ENCODE measurements at regions not wholly inside any gene's neighbourhood (a gene's known extent, or its start where the extent isn't known, plus 50 kb on each side); places are given as distances from the start of the nearest gene placed in this dataset.
A peak's percentile ranks its signal among the peaks of the same experiment; 100 is the strongest.
"Not testable (repeated sequence)": the region's sequence is repeated elsewhere in the genome, so short reads cannot be mapped to it uniquely, and the experiment has no call there.

DNA sequence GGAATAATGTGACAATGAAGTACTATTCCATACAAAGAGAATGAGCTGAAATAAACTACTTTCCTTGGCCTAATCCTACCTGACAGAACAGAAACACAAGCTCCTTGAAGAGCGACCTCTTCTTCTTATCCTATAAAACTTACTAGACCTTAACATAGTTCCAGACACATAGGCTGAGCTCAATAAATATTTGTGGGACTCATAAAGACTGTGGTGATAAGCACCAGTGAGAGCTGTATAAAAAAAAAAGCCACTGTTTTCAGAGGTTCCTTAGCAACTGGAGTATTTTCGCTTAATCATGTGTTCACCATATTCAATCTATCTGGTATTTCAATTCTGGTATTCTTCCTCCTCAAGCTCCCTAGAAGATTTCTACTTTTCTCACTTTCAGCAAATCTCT is 1129.6 kb downstream of the STPG2 start:
- DNase-seq (ENCODE audit: insufficient read length, low spot score) = no peak
- no peak for FAIRE-seq

DNA sequence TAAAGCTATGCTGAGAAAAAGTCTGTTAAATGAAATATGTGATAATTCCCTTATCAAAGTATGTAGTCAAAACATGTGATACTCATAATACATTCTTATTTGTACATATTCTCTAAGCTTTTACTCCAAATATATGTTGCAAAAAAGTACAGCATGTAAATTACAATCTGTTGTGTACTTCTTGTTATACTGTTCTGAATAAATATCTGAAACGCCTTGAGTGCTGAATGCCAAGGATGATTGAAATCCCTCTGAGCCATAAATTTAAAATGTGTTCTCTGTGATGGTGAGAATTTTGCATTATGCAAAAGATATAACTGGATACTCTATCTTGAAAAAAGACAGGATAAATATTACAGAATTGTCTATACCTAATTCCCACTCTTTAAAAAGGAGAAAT is 1128.0 kb downstream of the STPG2 start:
- no peak for DNase-seq (ENCODE audit: insufficient read length, low spot score)
- no peak for FAIRE-seq
- TF ChIP-seq, protein P1, sequence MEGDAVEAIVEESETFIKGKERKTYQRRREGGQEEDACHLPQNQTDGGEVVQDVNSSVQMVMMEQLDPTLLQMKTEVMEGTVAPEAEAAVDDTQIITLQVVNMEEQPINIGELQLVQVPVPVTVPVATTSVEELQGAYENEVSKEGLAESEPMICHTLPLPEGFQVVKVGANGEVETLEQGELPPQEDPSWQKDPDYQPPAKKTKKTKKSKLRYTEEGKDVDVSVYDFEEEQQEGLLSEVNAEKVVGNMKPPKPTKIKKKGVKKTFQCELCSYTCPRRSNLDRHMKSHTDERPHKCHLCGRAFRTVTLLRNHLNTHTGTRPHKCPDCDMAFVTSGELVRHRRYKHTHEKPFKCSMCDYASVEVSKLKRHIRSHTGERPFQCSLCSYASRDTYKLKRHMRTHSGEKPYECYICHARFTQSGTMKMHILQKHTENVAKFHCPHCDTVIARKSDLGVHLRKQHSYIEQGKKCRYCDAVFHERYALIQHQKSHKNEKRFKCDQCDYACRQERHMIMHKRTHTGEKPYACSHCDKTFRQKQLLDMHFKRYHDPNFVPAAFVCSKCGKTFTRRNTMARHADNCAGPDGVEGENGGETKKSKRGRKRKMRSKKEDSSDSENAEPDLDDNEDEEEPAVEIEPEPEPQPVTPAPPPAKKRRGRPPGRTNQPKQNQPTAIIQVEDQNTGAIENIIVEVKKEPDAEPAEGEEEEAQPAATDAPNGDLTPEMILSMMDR (IDR thresholded peaks at IDR 0.05; ENCODE audit: insufficient read depth, missing control alignments) = no peak

More for the DNA sequence above, 1129.6 kb downstream of the STPG2 start:
- TF ChIP-seq, protein P1 (IDR thresholded peaks at IDR 0.05; ENCODE audit: insufficient read depth, missing control alignments) = no peak

DNA sequence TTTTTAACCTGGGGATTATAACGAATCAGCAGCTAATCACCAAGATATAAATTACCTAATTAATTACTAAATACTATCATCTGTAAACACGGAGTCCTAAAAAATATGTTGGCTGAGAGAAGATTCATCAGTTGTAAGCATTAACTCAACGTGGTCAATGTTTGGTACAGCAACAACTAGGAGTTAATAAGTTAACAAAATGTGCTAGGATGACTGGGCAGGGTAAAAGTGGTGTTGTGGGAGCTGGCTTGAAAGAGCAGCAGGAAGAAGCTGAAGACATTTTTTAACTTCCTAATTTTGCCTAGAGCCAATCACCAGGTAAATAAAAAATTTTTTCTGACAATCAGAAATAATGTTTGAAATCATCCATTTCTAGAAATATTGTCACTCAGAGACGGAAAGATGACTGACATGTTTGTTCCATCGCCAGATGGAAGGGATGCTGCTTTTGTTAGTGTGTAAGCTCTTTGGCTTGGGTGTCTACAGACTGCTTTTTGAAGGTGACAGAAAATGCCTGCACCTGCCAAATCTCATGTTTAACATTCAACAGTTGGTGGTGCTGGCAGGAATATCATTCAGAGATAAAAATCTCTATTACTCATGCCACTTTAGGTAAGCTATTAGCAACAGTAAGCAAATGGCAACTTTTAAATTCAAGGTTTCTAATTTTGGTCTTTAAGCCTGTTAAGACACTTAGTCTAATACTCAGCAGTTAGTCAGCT is 1126.9 kb downstream of the STPG2 start:
- TF ChIP-seq, protein P1 (IDR thresholded peaks at IDR 0.05; ENCODE audit: insufficient read depth, missing control alignments) = no peak
- peak; percentile 68 for FAIRE-seq
- no peak for DNase-seq (ENCODE audit: insufficient read length, low spot score)

DNA sequence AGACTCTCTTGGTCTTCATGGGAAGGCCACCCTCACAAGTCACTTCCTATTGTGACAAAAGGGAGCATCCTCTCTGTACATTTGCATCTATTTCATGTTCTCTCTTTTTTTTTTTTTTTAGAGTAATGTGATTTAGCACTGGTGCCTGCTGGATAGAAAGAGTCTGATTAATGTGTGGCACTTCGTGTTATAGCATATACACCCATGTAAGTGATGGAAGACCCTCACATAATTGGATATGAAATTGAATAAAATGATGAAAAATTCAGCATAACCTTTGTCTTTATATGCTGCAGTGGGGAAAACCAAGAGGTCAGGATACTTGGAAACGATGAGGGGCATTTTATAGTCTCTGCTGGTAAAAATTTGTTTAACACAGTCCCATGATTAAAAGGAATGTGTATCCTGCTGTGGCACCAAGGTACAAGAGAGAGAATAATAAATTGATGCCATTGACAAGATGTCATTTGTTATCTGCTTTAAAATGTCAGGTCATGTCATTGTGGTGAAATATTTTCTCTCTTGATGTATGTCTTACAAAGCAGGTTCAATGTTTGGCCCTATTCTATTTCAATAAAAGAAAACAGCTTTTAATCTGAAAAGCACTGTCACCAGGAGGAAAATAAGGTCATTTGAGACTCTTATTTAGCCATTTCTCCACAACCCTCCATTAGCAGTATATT is 1115.4 kb downstream of the STPG2 start:
- DNase-seq (ENCODE audit: insufficient read length, low spot score) = no peak
- TF ChIP-seq, protein P1 (IDR thresholded peaks at IDR 0.05; ENCODE audit: insufficient read depth, missing control alignments) = no peak
- peak; percentile 63 for FAIRE-seq

DNA sequence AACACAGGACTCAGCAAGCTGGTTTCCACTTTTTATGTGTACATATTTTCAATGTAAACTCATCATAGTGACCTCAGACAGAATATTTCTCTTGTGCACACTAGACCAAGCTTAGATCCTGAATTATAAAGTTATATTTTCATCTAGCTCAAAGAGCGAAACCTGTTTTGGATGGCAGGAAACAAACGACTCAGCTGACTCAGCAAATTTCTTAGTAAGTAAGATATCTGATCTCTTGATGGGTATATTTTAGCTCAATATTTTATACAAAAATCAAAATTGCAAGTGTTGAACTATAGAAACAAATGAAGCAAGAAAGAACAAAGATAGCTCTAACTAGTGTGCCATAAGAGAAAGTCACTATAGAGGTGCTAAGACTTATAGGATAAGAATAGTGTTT is 1114.5 kb downstream of the STPG2 start:
- no peak for DNase-seq (ENCODE audit: insufficient read length, low spot score)
- FAIRE-seq = no peak
- TF ChIP-seq, protein P1 (IDR thresholded peaks at IDR 0.05; ENCODE audit: insufficient read depth, missing control alignments) = no peak

DNA sequence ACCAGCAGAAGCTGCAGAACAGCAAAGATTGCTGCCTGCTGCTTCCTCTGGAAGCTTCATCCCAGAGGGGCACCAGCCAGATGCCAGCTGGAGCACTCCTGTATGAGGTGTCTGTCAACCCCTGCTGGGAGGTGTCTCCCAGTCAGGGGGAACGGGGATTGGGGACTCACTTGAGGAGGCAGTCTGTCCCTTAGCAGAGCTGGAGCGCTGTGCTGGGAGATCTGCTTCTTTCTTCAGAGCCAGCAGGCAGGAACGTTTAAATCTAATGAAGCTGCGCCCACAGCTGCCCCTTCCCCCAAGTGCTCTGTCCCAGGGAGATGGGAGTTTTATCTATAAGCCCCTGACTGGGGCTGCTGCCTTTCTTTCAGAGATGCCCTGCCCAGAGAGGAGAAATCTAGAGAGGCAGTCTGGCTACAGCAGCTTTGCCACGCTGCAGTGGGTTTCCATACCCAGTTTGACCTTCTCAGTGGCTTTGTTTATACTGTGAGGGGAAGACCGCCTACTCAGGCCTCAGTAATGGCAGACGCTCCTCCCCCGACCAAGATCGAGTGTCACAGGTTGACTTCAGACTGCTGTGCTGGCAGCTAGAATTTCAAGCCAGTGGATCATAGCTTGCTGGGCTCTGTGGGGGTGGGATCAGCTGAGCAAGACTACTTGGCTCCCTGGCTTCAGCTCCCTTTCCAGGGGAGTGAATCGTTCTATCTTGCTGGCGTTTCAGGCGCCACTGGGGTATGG is 1105.7 kb downstream of the STPG2 start:
- FAIRE-seq; DNase-seq (ENCODE audit: insufficient read length, low spot score): not testable (repeated sequence)

DNA sequence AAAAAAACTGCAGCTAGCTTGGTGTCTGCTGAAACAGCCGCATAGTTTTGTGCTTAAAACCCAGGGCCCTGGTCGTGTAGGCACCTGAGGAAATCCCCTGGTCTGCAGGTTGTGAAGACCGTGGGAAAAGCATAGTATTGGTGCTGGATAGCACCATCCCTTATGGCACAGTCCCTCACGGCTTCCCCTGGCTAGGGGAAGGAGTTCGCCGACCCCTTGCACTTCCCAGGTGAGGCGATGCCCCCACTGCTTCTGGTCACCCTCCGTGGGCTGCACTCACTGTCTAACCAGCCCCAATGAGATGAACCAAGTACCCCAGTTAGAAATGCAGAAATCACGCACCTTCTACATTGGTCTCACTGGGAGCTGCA is 1105.1 kb downstream of the STPG2 start:
- DNase-seq (ENCODE audit: insufficient read length, low spot score) (no peak), FAIRE-seq (no peak)
- TF ChIP-seq, protein P1 (IDR thresholded peaks at IDR 0.05; ENCODE audit: insufficient read depth, missing control alignments) = no peak
